Gastrocnemius medialis (tissue), 4 donors: ENCODE measurements at regions not wholly inside any gene's neighbourhood (a gene's known extent, or its start where the extent isn't known, plus 50 kb on each side); places are given as distances from the start of the nearest gene placed in this dataset.

Source experiments
- POLR2A ChIP-seq, 2 donors: fragments of 450-650 bp; IDR thresholded peaks; one replicate each; pipeline ENCODE4 v1.6.1; 2017; ENCODE audit warnings: antibody characterized with exemption in 2 of 2, mild to moderate bottlenecking in 2 of 2, moderate library complexity in 2 of 2
- TF ChIP-seq, protein P1 (sequence below), 5 experiments: fragments of 450-650 bp in 3 of 5; fragments of 200-600 bp in 2 of 5; sonication (generic) in 2 of 5; IDR thresholded peaks in 4 of 5; conservative IDR thresholded peaks in 1 of 5; 1 replicate in 4 of 5; 2 replicates in 1 of 5; pipeline ENCODE4 v1.5.1; 2016 to 2019; ENCODE audit warnings: antibody characterized with exemption in 5 of 5, mild to moderate bottlenecking in 3 of 5, moderate library complexity in 3 of 5

DNA sequence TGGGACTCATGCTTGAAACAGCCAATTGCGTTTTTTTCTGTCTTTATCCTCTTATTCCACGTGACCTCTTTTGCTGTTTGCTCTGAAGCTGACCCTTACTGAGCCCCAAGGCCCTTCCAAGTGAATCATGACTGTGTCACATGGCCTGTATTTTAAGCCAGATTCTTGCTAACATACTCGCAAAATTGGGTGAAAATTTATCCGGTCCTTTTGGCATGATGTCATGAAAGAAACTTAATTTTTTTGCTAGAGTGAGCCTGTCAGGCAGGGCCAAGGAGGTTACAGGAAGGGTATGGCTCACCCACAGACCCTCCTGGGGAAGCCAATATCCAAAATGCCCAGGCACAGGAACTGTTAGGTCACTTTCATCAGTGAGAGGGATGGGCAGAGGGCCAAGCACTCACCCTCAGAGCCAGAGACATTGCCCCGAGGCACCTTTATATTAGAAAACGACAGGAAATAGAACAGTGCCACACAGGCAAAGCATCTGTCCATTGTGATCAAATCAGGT lies 296.7 kb downstream of the CDH26 start:
- TF ChIP-seq, protein P1, sequence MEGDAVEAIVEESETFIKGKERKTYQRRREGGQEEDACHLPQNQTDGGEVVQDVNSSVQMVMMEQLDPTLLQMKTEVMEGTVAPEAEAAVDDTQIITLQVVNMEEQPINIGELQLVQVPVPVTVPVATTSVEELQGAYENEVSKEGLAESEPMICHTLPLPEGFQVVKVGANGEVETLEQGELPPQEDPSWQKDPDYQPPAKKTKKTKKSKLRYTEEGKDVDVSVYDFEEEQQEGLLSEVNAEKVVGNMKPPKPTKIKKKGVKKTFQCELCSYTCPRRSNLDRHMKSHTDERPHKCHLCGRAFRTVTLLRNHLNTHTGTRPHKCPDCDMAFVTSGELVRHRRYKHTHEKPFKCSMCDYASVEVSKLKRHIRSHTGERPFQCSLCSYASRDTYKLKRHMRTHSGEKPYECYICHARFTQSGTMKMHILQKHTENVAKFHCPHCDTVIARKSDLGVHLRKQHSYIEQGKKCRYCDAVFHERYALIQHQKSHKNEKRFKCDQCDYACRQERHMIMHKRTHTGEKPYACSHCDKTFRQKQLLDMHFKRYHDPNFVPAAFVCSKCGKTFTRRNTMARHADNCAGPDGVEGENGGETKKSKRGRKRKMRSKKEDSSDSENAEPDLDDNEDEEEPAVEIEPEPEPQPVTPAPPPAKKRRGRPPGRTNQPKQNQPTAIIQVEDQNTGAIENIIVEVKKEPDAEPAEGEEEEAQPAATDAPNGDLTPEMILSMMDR (IDR thresholded peaks at IDR 0.05 in 4 of 5, conservative IDR thresholded peaks at IDR 0.05 in 1 of 5), result no peak
- TF ChIP-seq POLR2A (IDR thresholded peaks at IDR 0.05), result no peak
